H4 (cell line): ENCODE measurements at regions not wholly inside any gene's neighbourhood (a gene's known extent, or its start where the extent isn't known, plus 50 kb on each side); places are given as distances from the start of the nearest gene placed in this dataset.
"Not testable (repeated sequence)": the region's sequence is repeated elsewhere in the genome, so short reads cannot be mapped to it uniquely, and the experiment has no call there.

Experiments used
- DNase-seq: peaks from one replicate; pipeline ENCODE4 v3.0.0-alpha.2; 2015; ENCODE audit warnings: low spot score

- no peak for DNase-seq
These were observed 91.9 kb upstream of the NEURL1B start for GRCh38 chr5:172548981-172549687.

- DNase-seq = no peak
These were observed 92.7 kb upstream of the NEURL1B start for GRCh38 chr5:172548311-172548731.

- no peak for DNase-seq
These were observed 91.9 kb upstream of the SH3PXD2B start for GRCh38 chr5:172546196-172546595.

- no peak for DNase-seq
These were observed 91.0 kb upstream of the SH3PXD2B start for GRCh38 chr5:172545291-172545801.

GRCh38 chr5:172544371-172545095 lies 90.2 kb upstream of the SH3PXD2B start:
- no peak for DNase-seq

- DNase-seq = no peak
These were observed 89.4 kb upstream of the SH3PXD2B start for GRCh38 chr5:172543484-172544298.

- DNase-seq = no peak
These were observed 88.4 kb upstream of the SH3PXD2B start for GRCh38 chr5:172542651-172543131.

- no peak for DNase-seq
These were observed 87.4 kb upstream of the SH3PXD2B start for GRCh38 chr5:172541773-172542136.

GRCh38 chr5:172541099-172541772 lies 86.9 kb upstream of the SH3PXD2B start:
- no peak for DNase-seq

GRCh38 chr5:172540099-172540870 lies 86.0 kb upstream of the SH3PXD2B start:
- DNase-seq = no peak

GRCh38 chr5:172535108-172535445 lies 80.8 kb upstream of the SH3PXD2B start:
- no peak for DNase-seq

GRCh38 chr5:172534229-172535107 lies 80.1 kb upstream of the SH3PXD2B start:
- DNase-seq = peak; percentile 37

GRCh38 chr5:172533399-172534228 lies 79.3 kb upstream of the SH3PXD2B start:
- no peak for DNase-seq

GRCh38 chr5:172533058-172533398 lies 78.7 kb upstream of the SH3PXD2B start:
- DNase-seq = no peak

GRCh38 chr5:172532439-172532838 lies 78.1 kb upstream of the SH3PXD2B start:
- not testable (repeated sequence) for DNase-seq

GRCh38 chr5:172531704-172532026 lies 77.3 kb upstream of the SH3PXD2B start:
- no peak for DNase-seq

GRCh38 chr5:172530878-172531703 lies 76.8 kb upstream of the SH3PXD2B start:
- no peak for DNase-seq

GRCh38 chr5:172530406-172530805 lies 76.1 kb upstream of the SH3PXD2B start:
- no peak for DNase-seq
